GM23248 (cell line): ENCODE measurements at regions not wholly inside any gene's neighbourhood (a gene's known extent, or its start where the extent isn't known, plus 50 kb on each side); places are given as distances from the start of the nearest gene placed in this dataset.

Source experiments
- DNase-seq: peaks from one replicate; pipeline ENCODE4 v3.0.0-alpha.2; 2015
- H2AFZ ChIP-seq: fragments of 200-600 bp; sonication (generic); 2 replicates; pipeline ENCODE4 v1.6.1; 2016; ENCODE audit warnings: antibody characterized with exemption
- H3F3A ChIP-seq: fragments of 200-600 bp; sonication (generic); 2 replicates; pipeline ENCODE4 v1.6.1; 2016; ENCODE audit warnings: mild to moderate bottlenecking, antibody characterized with exemption, mixed run types; ENCODE audit not compliant: insufficient read depth
- H3K27ac ChIP-seq: fragments of 200-600 bp; sonication (generic); 2 replicates; pipeline ENCODE4 v1.5.1; 2016; ENCODE audit warnings: mild to moderate bottlenecking
- H3K27me3 ChIP-seq: fragments of 200-600 bp; sonication (generic); replicated peaks from 2 replicates; pipeline ENCODE4 v1.6.1; 2016; ENCODE audit warnings: mild to moderate bottlenecking; ENCODE audit not compliant: insufficient read depth
- H3K36me3 ChIP-seq: fragments of 200-600 bp; sonication (generic); 2 replicates; pipeline ENCODE4 v1.6.1; 2016; ENCODE audit warnings: low read depth, mild to moderate bottlenecking
- H3K4me1 ChIP-seq: fragments of 200-600 bp; sonication (generic); 2 replicates; pipeline ENCODE4 v1.6.1; 2016; ENCODE audit warnings: mild to moderate bottlenecking; ENCODE audit not compliant: insufficient read depth
- H3K4me2 ChIP-seq: fragments of 200-600 bp; sonication (generic); one replicate; pipeline ENCODE4 v1.6.1; 2016; ENCODE audit warnings: mild to moderate bottlenecking; ENCODE audit not compliant: unreplicated experiment
- H3K4me3 ChIP-seq: fragments of 200-600 bp; sonication (generic); 2 replicates; pipeline ENCODE4 v1.5.1; 2016; ENCODE audit warnings: mild to moderate bottlenecking
- H3K79me2 ChIP-seq: fragments of 200-600 bp; sonication (generic); 2 replicates; pipeline ENCODE4 v1.6.1; 2016; ENCODE audit warnings: mild to moderate bottlenecking; ENCODE audit not compliant: insufficient read depth
- H3K9ac ChIP-seq: fragments of 200-600 bp; sonication (generic); 2 replicates; pipeline ENCODE4 v1.6.1; 2016; ENCODE audit warnings: mild to moderate bottlenecking
- H3K9me2 ChIP-seq: fragments of 200-600 bp; sonication (generic); 2 replicates; pipeline ENCODE4 v1.6.1; 2016; ENCODE audit warnings: mixed run types, mild to moderate bottlenecking, moderate library complexity; ENCODE audit not compliant: insufficient read depth
- H3K9me3 ChIP-seq: fragments of 200-600 bp; sonication (generic); one replicate; pipeline ENCODE4 v1.6.1; 2017; ENCODE audit warnings: low read depth
- H4K20me1 ChIP-seq: fragments of 200-600 bp; sonication (generic); 2 replicates; pipeline ENCODE4 v1.6.0; 2016; ENCODE audit not compliant: insufficient read depth
- EZH2 ChIP-seq: fragments of 200-600 bp; sonication (generic); IDR thresholded peaks from 2 replicates; pipeline ENCODE4 v1.6.1; 2018; ENCODE audit warnings: antibody characterized with exemption, mild to moderate bottlenecking; ENCODE audit not compliant: insufficient read depth, poor library complexity, severe bottlenecking
- EZH2phosphoT487 ChIP-seq: fragments of 200-600 bp; sonication (generic); IDR thresholded peaks from 2 replicates; pipeline ENCODE4 v1.6.1; 2018; ENCODE audit warnings: antibody characterized with exemption, moderate library complexity, mild to moderate bottlenecking, low read depth; ENCODE audit not compliant: insufficient read depth
- WGBS, 2 experiments: methylation state at CpG; one replicate each; pipeline ENCODE4 v1.1.6; 2015 to 2017; ENCODE audit warnings: low lambda C conversion rate in 2 of 2, low coverage in 1 of 2; ENCODE audit errors: missing lambda C conversion rate in 2 of 2; 5-methylcytosine and 5-hydroxymethylcytosine counted together
- in situ Hi-C: fragments of 300-500 bp; cut with MboI; formaldehyde crosslinking; loops from 2 replicates; pipeline ENCODE4 v1.15.0; 2020

DNA sequence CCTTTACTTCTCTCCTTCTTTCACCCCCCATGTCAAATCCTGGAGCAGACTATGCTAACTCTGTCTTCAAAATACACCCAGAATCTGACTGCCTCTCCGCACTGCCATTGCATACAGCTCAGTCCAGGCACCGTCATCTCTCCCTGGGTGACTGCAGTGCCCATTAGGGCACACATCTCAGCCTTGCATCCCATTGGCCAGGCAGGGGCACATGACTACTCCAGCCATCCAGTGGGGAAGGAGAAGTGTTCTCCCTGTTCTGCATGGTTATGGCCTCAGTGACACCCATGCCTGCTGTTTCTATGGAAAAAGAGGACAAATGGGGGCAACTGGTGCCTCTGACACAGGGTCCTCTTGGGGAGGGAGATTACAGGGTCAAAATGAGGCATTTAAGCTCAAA lies 270.5 kb downstream of the MATN1 start:
- WGBS, 2 experiments, result 56 to 64% methylated on average over 2 of the region's 2 CpGs
- Histone ChIP-seq H3K9me3 (no peaks in the 10 kb centered on the region), H2AFZ (no peak overlapping the region), H3K36me3 (no peaks in the 10 kb centered on the region), H3K9ac (no peak overlapping the region), H3K27ac (no peak overlapping the region), H3K4me1 (no peaks in the 10 kb centered on the region), H3F3A (no peaks in the 10 kb centered on the region), H3K4me3 (no peak overlapping the region), H3K9me2 (no peaks in the 10 kb centered on the region), H3K79me2 (no peaks in the 10 kb centered on the region), H4K20me1 (no peaks in the 10 kb centered on the region), H3K27me3 (no peaks in the 10 kb centered on the region; the same call in 1 of the 2 replicates), H3K4me2 (no peak overlapping the region)
- no peak for DNase-seq
- TF ChIP-seq EZH2 (no peak), EZH2phosphoT487 (no peak)
- in situ Hi-C loops, result no loop called here

DNA sequence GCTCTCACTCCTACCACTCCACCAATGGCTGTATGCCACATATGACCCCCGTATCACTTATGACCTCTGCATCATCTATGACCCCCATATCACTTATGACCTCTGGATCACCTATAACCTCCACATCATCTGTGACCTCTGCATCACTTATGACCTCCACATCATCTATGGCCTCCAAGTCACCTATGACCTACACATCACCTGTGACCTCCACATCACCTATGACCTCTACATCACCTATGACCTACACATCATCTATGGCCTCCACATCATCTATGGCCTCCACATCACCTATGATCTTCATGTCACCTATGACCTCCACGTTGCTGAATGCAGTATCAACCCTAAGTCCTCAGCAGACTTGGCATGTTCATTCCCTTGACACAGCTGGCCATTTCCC lies 271.2 kb downstream of the MATN1 start:
- no peak for TF ChIP-seq EZH2
- TF ChIP-seq EZH2phosphoT487, result no peak
- Histone ChIP-seq H3K27ac (no peak overlapping the region), H3K9me2 (no peaks in the 10 kb centered on the region), H3K27me3 (no peaks in the 10 kb centered on the region; the same call in 1 of the 2 replicates), H3K79me2 (no peaks in the 10 kb centered on the region), H3K4me3 (no peak overlapping the region), H3K4me1 (no peaks in the 10 kb centered on the region), H4K20me1 (no peaks in the 10 kb centered on the region), H3K36me3 (no peaks in the 10 kb centered on the region), H2AFZ (no peak overlapping the region), H3K4me2 (no peak overlapping the region), H3K9ac (no peak overlapping the region), H3F3A (no peaks in the 10 kb centered on the region), H3K9me3 (no peaks in the 10 kb centered on the region)
- WGBS, 2 experiments, result 56 to 57% methylated on average over 2 of the region's 2 CpGs
- no peak for DNase-seq
- in situ Hi-C loops, result no loop called here

GRCh38 chr1:30451532-30452125 lies 271.8 kb downstream of the MATN1 start:
- Histone ChIP-seq H2AFZ (no peak overlapping the region), H3K36me3 (no peaks in the 10 kb centered on the region), H3K9ac (no peak overlapping the region), H3F3A (no peaks in the 10 kb centered on the region), H3K79me2 (no peaks in the 10 kb centered on the region), H3K27ac (no peak overlapping the region), H3K4me1 (no peaks in the 10 kb centered on the region), H3K9me2 (no peaks in the 10 kb centered on the region), H3K4me2 (no peak overlapping the region), H3K9me3 (no peaks in the 10 kb centered on the region), H4K20me1 (no peaks in the 10 kb centered on the region), H3K4me3 (no peak overlapping the region), H3K27me3 (no peaks in the 10 kb centered on the region; the same call in 1 of the 2 replicates)
- in situ Hi-C loops, result no loop called here
- TF ChIP-seq EZH2phosphoT487 (no peak), EZH2 (no peak)
- WGBS, 2 experiments, result 62 to 73% methylated on average over 13 to 14 of the region's 14 CpGs
- no peak for DNase-seq

DNA sequence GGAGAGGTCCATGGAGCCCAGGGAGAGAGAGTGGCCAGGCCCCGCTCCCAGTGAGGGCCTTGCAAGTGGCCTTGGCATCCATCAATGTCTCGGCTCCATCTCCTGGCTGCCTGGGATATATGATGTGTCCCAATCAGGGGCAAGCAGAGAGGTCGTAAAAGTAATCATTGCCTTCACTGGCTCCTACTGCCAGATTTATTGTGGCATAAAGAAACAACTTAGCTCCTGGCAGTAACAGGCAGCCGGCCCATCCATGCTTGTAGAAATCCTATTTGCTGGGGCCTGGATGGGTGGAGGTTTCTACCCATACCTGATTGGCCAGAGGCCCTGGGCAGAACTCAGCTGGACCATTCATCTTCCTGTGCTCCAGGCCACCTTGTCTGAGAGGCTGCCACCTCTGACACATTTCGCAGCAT lies 272.6 kb downstream of the MATN1 start:
- no peak for TF ChIP-seq EZH2phosphoT487
- no peak for TF ChIP-seq EZH2

More for the DNA sequence above, 272.6 kb downstream of the MATN1 start:
- DNase-seq, result no peak
- H3K4me1 ChIP-seq, result no peaks in the 10 kb centered on the region
- WGBS, 2 experiments, result 52 to 54% methylated on average over 5 of the region's 5 CpGs
- H3F3A ChIP-seq, result no peaks in the 10 kb centered on the region
- H2AFZ ChIP-seq, result no peak overlapping the region
- H4K20me1 ChIP-seq, result no peaks in the 10 kb centered on the region
- in situ Hi-C loops, result no loop called here
- no peak overlapping the region for H3K4me2 ChIP-seq
- H3K27ac ChIP-seq, result no peak overlapping the region
- H3K9me3 ChIP-seq, result no peaks in the 10 kb centered on the region
- H3K4me3 ChIP-seq, result no peak overlapping the region
- no peak overlapping the region for H3K9ac ChIP-seq
- H3K79me2 ChIP-seq, result no peaks in the 10 kb centered on the region
- no peaks in the 10 kb centered on the region for H3K36me3 ChIP-seq
- no peaks in the 10 kb centered on the region; the same call in 1 of the 2 replicates for H3K27me3 ChIP-seq
- H3K9me2 ChIP-seq, result no peaks in the 10 kb centered on the region
